ENCODE measurements at regions not wholly inside any gene's neighbourhood (a gene's known extent, or its start where the extent isn't known, plus 50 kb on each side); places are given as distances from the start of the nearest gene placed in this dataset.

- no CpG with 5 or more reads among the region's 2 CpGs for WGBS (ENCODE audit: insufficient coverage, insufficient read length)
- H3K4me1 ChIP-seq (ENCODE audit: control insufficient read depth, insufficient read depth, low read length), result peaks cover 1% of the 10 kb centered on the region; the same call in 1 of the 2 replicates
- H3K36me3 ChIP-seq (ENCODE audit: control insufficient read depth, insufficient read depth, low read length), result no peaks in the 10 kb centered on the region
- H3K4me3 ChIP-seq (ENCODE audit: low read length), result no peak overlapping the region
- H3K27ac ChIP-seq (ENCODE audit: low read length), result no peak overlapping the region
- no peaks in the 10 kb centered on the region for H3K9me3 ChIP-seq (ENCODE audit: control insufficient read depth, insufficient read depth, low read length)
- no peak for DNase-seq (ENCODE audit: low read depth, low spot score)
- no peaks in the 10 kb centered on the region for H3K27me3 ChIP-seq (ENCODE audit: control insufficient read depth, insufficient read depth, low read length)
These were observed 80.5 kb upstream of the SVIL start for GRCh38 chr10:29715296-29715695.

DNA sequence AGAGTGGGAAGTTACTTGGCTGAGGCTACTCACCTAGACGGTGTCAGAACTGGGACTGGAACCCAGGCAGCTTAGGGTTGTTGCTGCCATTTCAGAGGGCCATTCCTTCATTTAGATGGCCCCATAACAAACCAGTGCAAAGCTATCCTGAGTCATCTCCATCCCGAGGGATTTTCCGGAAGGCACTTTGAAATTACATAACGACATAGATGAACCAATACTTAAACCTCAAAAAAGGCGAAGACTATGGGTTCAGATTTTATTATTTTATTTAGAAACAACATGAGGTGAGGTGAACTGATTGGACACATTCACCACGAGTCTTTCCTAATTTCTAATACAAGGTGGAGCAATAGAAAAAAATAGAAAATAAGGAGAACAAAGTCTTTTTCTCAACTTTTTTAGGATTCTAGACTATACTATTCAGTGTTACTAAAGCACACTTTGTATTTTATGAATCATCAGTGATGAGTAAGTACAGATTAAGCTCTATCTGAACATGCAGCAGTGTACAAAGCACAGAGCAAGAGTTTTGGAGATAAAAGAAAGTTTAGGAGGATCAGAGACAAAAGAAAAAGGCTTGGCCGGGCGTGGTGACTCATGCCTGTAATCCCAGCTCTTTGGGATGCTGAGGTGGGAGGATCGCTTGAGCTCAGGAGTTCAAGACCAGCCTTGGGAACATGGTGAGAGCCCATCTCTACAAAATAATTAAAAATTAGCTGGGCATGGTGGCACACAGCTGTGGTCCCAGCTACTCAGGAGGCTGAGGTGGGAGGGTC, 79.5 kb upstream of the SVIL start:
- H3K4me1 ChIP-seq (ENCODE audit: control insufficient read depth, insufficient read depth, low read length), result peaks cover 3% of the 10 kb centered on the region; the same call in 1 of the 2 replicates
- H3K36me3 ChIP-seq (ENCODE audit: control insufficient read depth, insufficient read depth, low read length), result no peaks in the 10 kb centered on the region
- H3K9me3 ChIP-seq (ENCODE audit: control insufficient read depth, insufficient read depth, low read length), result no peaks in the 10 kb centered on the region
- no peak overlapping the region for H3K4me3 ChIP-seq (ENCODE audit: low read length)
- no peak for DNase-seq (ENCODE audit: low read depth, low spot score)
- H3K27ac ChIP-seq (ENCODE audit: low read length), result no peak overlapping the region
- no CpG with 5 or more reads among the region's 9 CpGs for WGBS (ENCODE audit: insufficient coverage, insufficient read length)
- no peaks in the 10 kb centered on the region for H3K27me3 ChIP-seq (ENCODE audit: control insufficient read depth, insufficient read depth, low read length)

- whole genome bisulfite sequencing (ENCODE audit: insufficient coverage, insufficient read length), result no CpG with 5 or more reads among the region's 2 CpGs
- Histone ChIP-seq H3K9me3 (ENCODE audit: control insufficient read depth, insufficient read depth, low read length) (no peaks in the 10 kb centered on the region), H3K27ac (ENCODE audit: low read length) (no peak overlapping the region), H3K4me1 (ENCODE audit: control insufficient read depth, insufficient read depth, low read length) (peaks cover 3% of the 10 kb centered on the region; the same call in 1 of the 2 replicates), H3K36me3 (ENCODE audit: control insufficient read depth, insufficient read depth, low read length) (no peaks in the 10 kb centered on the region), H3K27me3 (ENCODE audit: control insufficient read depth, insufficient read depth, low read length) (no peaks in the 10 kb centered on the region), H3K4me3 (ENCODE audit: low read length) (no peak overlapping the region)
- no peak for DNase-seq (ENCODE audit: low read depth, low spot score)
These were observed 78.7 kb upstream of the SVIL start for GRCh38 chr10:29713450-29713849.

DNA sequence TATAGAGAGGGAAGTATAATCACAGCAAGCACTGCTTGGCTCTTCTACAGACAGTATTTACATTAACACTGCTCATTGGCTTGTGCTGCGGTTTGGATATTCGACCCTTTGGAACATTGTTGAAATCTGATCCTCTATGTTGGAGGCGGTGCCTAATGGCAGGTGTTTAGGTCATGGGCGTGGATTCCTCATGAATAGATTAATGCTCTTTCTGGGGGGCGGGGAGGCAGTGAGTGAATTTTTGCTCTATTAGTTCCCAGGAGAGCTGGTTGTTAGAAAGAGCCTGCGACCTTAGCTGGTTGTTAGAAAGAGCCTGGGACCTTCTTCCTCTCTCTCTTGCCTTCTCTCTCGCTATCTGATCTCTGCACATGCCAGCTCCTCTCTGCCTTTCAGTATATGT, 77.3 kb upstream of the SVIL start:
- no peak overlapping the region for H3K4me3 ChIP-seq (ENCODE audit: low read length)
- H3K27ac ChIP-seq (ENCODE audit: low read length), result no peak overlapping the region
- no peak for DNase-seq (ENCODE audit: low read depth, low spot score)
- peaks cover 3% of the 10 kb centered on the region; the same call in 1 of the 2 replicates for H3K4me1 ChIP-seq (ENCODE audit: control insufficient read depth, insufficient read depth, low read length)
- H3K9me3 ChIP-seq (ENCODE audit: control insufficient read depth, insufficient read depth, low read length), result no peaks in the 10 kb centered on the region
- H3K36me3 ChIP-seq (ENCODE audit: control insufficient read depth, insufficient read depth, low read length), result no peaks in the 10 kb centered on the region
- H3K27me3 ChIP-seq (ENCODE audit: control insufficient read depth, insufficient read depth, low read length), result no peaks in the 10 kb centered on the region
- no CpG with 5 or more reads among the region's 7 CpGs for WGBS (ENCODE audit: insufficient coverage, insufficient read length)

DNA sequence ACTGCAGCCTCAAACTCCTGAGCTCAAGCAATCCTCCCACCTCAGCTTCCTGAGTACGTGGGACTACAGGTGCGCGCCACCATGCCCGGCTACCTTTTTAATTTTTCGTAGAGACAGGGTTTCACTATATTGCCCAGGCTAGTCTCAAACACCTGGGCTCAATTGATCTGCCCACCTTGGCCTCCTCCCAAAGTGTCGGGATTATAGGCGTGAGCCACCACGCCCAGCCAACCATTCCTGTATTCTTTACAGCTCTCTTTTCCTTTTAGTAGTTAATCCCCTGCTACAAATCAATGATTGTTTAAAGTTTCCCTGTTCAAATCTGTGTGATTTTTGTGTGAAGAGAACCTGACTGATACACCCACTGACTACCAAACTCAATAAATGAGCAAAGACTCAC, 75.4 kb upstream of the SVIL start:
- no peaks in the 10 kb centered on the region for H3K27me3 ChIP-seq (ENCODE audit: control insufficient read depth, insufficient read depth, low read length)
- no peak for DNase-seq (ENCODE audit: low read depth, low spot score)
- H3K9me3 ChIP-seq (ENCODE audit: control insufficient read depth, insufficient read depth, low read length), result no peaks in the 10 kb centered on the region
- H3K36me3 ChIP-seq (ENCODE audit: control insufficient read depth, insufficient read depth, low read length), result no peaks in the 10 kb centered on the region
- no peak overlapping the region for H3K4me3 ChIP-seq (ENCODE audit: low read length)
- no peak overlapping the region for H3K27ac ChIP-seq (ENCODE audit: low read length)
- peaks cover 3% of the 10 kb centered on the region; the same call in 1 of the 2 replicates for H3K4me1 ChIP-seq (ENCODE audit: control insufficient read depth, insufficient read depth, low read length)
- WGBS (ENCODE audit: insufficient coverage, insufficient read length), result no CpG with 5 or more reads among the region's 8 CpGs

GRCh38 chr10:29709484-29710002, 74.8 kb upstream of the SVIL start:
- DNase-seq (ENCODE audit: low read depth, low spot score), result no peak
- Histone ChIP-seq H3K27me3 (ENCODE audit: control insufficient read depth, insufficient read depth, low read length) (no peaks in the 10 kb centered on the region), H3K9me3 (ENCODE audit: control insufficient read depth, insufficient read depth, low read length) (no peaks in the 10 kb centered on the region), H3K27ac (ENCODE audit: low read length) (no peak overlapping the region), H3K36me3 (ENCODE audit: control insufficient read depth, insufficient read depth, low read length) (no peaks in the 10 kb centered on the region), H3K4me1 (ENCODE audit: control insufficient read depth, insufficient read depth, low read length) (peaks cover 3% of the 10 kb centered on the region; the same call in 1 of the 2 replicates), H3K4me3 (ENCODE audit: low read length) (no peak overlapping the region)
- WGBS (ENCODE audit: insufficient coverage, insufficient read length), result no CpG with 5 or more reads among the region's 13 CpGs

DNA sequence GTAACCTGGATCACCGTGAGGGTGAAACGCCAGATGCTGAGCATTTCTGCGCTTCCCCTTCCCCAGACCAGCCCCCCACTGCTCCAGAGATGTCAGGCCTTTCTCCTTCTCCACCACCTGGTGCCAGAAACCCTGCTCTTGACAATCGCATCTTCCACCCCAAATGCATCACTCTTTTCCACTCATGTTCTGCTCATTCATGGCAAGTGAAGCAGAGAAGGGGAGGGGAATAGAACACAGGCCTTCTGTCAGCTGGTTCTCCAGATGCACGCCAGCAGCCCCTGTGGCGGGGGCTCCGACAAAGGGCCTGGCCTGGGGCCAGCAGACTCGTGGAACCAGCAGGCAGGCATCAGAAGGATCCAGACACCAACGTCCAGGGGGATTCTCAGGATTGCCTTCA, 68.5 kb upstream of the SVIL start:
- no peak for DNase-seq (ENCODE audit: low read depth, low spot score)
- no peak overlapping the region for H3K27ac ChIP-seq (ENCODE audit: low read length)

GRCh38 chr10:29702273-29703164, 67.7 kb upstream of the SVIL start:
- Histone ChIP-seq H3K27ac (ENCODE audit: low read length) (no peak overlapping the region), H3K4me1 (ENCODE audit: control insufficient read depth, insufficient read depth, low read length) (no peaks in the 10 kb centered on the region), H3K36me3 (ENCODE audit: control insufficient read depth, insufficient read depth, low read length) (no peaks in the 10 kb centered on the region), H3K4me3 (ENCODE audit: low read length) (no peak overlapping the region), H3K27me3 (ENCODE audit: control insufficient read depth, insufficient read depth, low read length) (no peaks in the 10 kb centered on the region), H3K9me3 (ENCODE audit: control insufficient read depth, insufficient read depth, low read length) (no peaks in the 10 kb centered on the region)
- no peak for DNase-seq (ENCODE audit: low read depth, low spot score)
- WGBS (ENCODE audit: insufficient coverage, insufficient read length), result no CpG with 5 or more reads among the region's 10 CpGs

More for the DNA sequence above, 68.5 kb upstream of the SVIL start:
- no peaks in the 10 kb centered on the region for H3K4me1 ChIP-seq (ENCODE audit: control insufficient read depth, insufficient read depth, low read length)
- H3K4me3 ChIP-seq (ENCODE audit: low read length), result no peak overlapping the region
- H3K9me3 ChIP-seq (ENCODE audit: control insufficient read depth, insufficient read depth, low read length), result no peaks in the 10 kb centered on the region
- no peaks in the 10 kb centered on the region for H3K36me3 ChIP-seq (ENCODE audit: control insufficient read depth, insufficient read depth, low read length)
- H3K27me3 ChIP-seq (ENCODE audit: control insufficient read depth, insufficient read depth, low read length), result no peaks in the 10 kb centered on the region
- WGBS (ENCODE audit: insufficient coverage, insufficient read length), result no CpG with 5 or more reads among the region's 9 CpGs

- Histone ChIP-seq H3K27me3 (ENCODE audit: control insufficient read depth, insufficient read depth, low read length) (no peaks in the 10 kb centered on the region), H3K36me3 (ENCODE audit: control insufficient read depth, insufficient read depth, low read length) (no peaks in the 10 kb centered on the region), H3K4me3 (ENCODE audit: low read length) (no peak overlapping the region), H3K9me3 (ENCODE audit: control insufficient read depth, insufficient read depth, low read length) (no peaks in the 10 kb centered on the region), H3K4me1 (ENCODE audit: control insufficient read depth, insufficient read depth, low read length) (no peaks in the 10 kb centered on the region), H3K27ac (ENCODE audit: low read length) (no peak overlapping the region)
- WGBS (ENCODE audit: insufficient coverage, insufficient read length), result no CpG with 5 or more reads among the region's 1 CpG
- DNase-seq (ENCODE audit: low read depth, low spot score), result no peak
These were observed 66.5 kb upstream of the SVIL start for GRCh38 chr10:29701306-29701705.

GRCh38 chr10:29699621-29700020, 64.8 kb upstream of the SVIL start:
- Histone ChIP-seq H3K36me3 (ENCODE audit: control insufficient read depth, insufficient read depth, low read length) (no peaks in the 10 kb centered on the region), H3K4me1 (ENCODE audit: control insufficient read depth, insufficient read depth, low read length) (no peaks in the 10 kb centered on the region), H3K27ac (ENCODE audit: low read length) (no peak overlapping the region), H3K27me3 (ENCODE audit: control insufficient read depth, insufficient read depth, low read length) (no peaks in the 10 kb centered on the region), H3K4me3 (ENCODE audit: low read length) (no peak overlapping the region), H3K9me3 (ENCODE audit: control insufficient read depth, insufficient read depth, low read length) (no peaks in the 10 kb centered on the region)
- no peak for DNase-seq (ENCODE audit: low read depth, low spot score)
- no CpG with 5 or more reads among the region's 5 CpGs for WGBS (ENCODE audit: insufficient coverage, insufficient read length)
